Activated T-cell treated with anti-CD3 and anti-CD28 coated beads for 1 hour (primary cell): ENCODE measurements at regions not wholly inside any gene's neighbourhood (a gene's known extent, or its start where the extent isn't known, plus 50 kb on each side); places are given as distances from the start of the nearest gene placed in this dataset.

Experiments
- DNase-seq: peaks from one replicate; pipeline ENCODE4 v3.0.0-alpha.2; 2020; ENCODE audit warnings: low read depth

GRCh38 chr5:173742432-173742816, 126.0 kb upstream of the BOD1 start:
- DNase-seq: no peak

- no peak for DNase-seq
Measured at GRCh38 chr5:173743641-173744343, 127.3 kb upstream of the BOD1 start.

- no peak for DNase-seq
Measured at GRCh38 chr5:173744551-173744950, 128.1 kb upstream of the BOD1 start.

- no peak for DNase-seq
Measured at GRCh38 chr5:173745123-173745522, 128.7 kb upstream of the BOD1 start.

- no peak for DNase-seq
Measured at GRCh38 chr5:173745557-173745956, 129.1 kb upstream of the BOD1 start.

- DNase-seq: no peak
Measured at GRCh38 chr5:173746047-173746646, 129.7 kb upstream of the BOD1 start.

GRCh38 chr5:173747876-173748275, 131.4 kb upstream of the BOD1 start:
- no peak for DNase-seq

GRCh38 chr5:173750538-173751265, 134.3 kb upstream of the BOD1 start:
- DNase-seq: no peak

GRCh38 chr5:173751266-173751600, 134.8 kb upstream of the BOD1 start:
- DNase-seq: no peak

GRCh38 chr5:173752653-173753052, 135.5 kb upstream of the CPEB4 start:
- no peak for DNase-seq

GRCh38 chr5:173753307-173754168, 134.6 kb upstream of the CPEB4 start:
- no peak for DNase-seq

GRCh38 chr5:173755319-173755718, 132.8 kb upstream of the CPEB4 start:
- DNase-seq: no peak

- DNase-seq: no peak
Measured at GRCh38 chr5:173757403-173758209, 130.5 kb upstream of the CPEB4 start.

- DNase-seq: no peak
Measured at GRCh38 chr5:173758676-173759075, 129.5 kb upstream of the CPEB4 start.

GRCh38 chr5:173759691-173760090, 128.5 kb upstream of the CPEB4 start:
- no peak for DNase-seq

- no peak for DNase-seq
Measured at GRCh38 chr5:173760461-173761177, 127.5 kb upstream of the CPEB4 start.

GRCh38 chr5:173761178-173761513, 127.0 kb upstream of the CPEB4 start:
- DNase-seq: no peak

GRCh38 chr5:173762045-173762444, 126.1 kb upstream of the CPEB4 start:
- DNase-seq: no peak

GRCh38 chr5:173762930-173763329, 125.2 kb upstream of the CPEB4 start:
- DNase-seq: no peak

GRCh38 chr5:173763410-173763809, 124.7 kb upstream of the CPEB4 start:
- DNase-seq: no peak
